Skin epidermis (tissue), 12 donors: ENCODE measurements at regions not wholly inside any gene's neighbourhood (a gene's known extent, or its start where the extent isn't known, plus 50 kb on each side); places are given as distances from the start of the nearest gene placed in this dataset.

Experiments used
- H3K27ac ChIP-seq, 21 experiments: fragments of 200-600 bp; sonication (generic) in 11 of 21; one replicate each; pipeline ENCODE4 v1.5.0; 2020; ENCODE audit warnings: mild to moderate bottlenecking in 3 of 21, inconsistent platforms in 2 of 21, moderate library complexity in 2 of 21
- H3K4me3 ChIP-seq, 7 experiments: fragments of 200-600 bp; sonication (generic) in 2 of 7; one replicate each; pipeline ENCODE4 v1.5.0; 2020; ENCODE audit warnings: inconsistent platforms in 2 of 7, mild to moderate bottlenecking in 2 of 7, moderate library complexity in 1 of 7

DNA sequence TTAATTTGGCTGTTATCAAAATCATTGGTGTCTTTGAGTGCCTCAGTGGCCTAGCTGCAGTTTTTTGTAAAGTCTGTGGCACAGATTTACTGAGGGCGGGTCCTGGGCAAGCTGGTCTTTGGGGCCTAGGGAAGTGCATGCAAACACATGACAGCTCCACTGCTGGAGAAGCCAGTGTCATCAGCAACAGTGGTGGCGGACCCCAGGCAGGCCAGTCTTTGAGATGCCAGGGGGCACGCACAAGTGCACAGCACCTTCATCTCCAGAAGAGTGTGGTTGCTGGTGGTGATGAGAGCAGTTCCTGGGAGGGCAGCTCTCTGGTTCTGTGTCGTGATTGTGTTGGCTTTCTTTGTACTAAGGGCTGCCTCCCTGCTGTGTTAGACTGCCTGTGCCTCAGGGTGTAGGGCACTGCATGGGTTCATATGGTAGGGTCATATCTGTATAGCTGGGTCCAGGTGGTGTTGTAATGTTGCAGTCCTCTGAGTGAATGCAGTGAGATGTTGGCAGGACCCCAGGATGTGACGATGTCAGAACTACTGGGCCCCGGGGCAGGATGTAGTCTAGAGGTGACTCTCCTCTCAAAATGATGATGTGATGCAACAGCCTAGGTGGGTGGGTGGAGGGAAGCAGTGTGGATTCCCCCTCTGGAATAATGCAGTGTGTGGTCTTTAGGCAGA is 646.7 kb upstream of the CDH2 start:
- H3K27ac ChIP-seq, result no peak overlapping the region

GRCh38 chr18:28820353-28820752 is 643.4 kb upstream of the CDH2 start:
- no peak overlapping the region for H3K4me3 ChIP-seq

More for the DNA sequence above, 646.7 kb upstream of the CDH2 start:
- H3K4me3 ChIP-seq, result no peak overlapping the region

DNA sequence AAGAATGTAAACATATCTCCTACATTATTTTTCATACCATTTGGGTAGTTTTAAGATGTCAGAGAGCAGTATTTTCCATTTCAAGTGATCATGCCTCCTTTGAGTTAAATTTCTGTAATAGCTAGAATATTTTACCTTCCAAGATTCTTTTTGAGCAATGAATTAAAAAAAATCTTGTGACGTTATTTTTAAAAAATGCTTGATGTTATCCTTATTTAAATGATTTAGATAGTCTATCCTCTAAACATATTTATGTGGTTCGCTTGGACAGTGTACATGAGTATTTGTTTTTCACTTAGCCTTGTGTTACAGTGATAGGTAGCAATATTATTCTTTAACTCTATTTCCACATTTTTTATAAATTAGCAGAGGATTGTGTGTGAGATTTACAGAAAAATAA is 639.2 kb upstream of the CDH2 start:
- Histone ChIP-seq H3K4me3 (no peak overlapping the region), H3K27ac (no peak overlapping the region)

More at GRCh38 chr18:28820353-28820752, 643.4 kb upstream of the CDH2 start:
- no peak overlapping the region for H3K27ac ChIP-seq

DNA sequence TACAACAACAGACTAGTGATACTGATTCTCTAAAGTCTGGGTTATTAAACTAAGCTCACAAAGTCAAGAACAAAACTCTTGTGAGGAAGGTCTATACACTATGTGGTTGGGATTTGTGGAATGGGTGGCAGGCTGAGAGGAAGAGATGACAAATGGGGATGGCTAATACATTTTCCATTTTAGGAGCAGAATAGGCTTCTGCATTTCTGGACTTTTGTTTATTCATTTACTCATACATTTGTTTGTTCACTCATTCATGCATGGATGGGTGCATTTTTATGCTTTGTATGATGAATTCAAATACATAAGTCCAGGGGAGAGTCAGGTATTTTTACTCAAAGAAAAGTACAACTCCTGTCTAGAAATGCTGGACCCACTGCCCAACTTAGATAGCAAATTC is 637.4 kb upstream of the CDH2 start:
- H3K27ac ChIP-seq, result no peak overlapping the region
- H3K4me3 ChIP-seq, result no peak overlapping the region

- no peak overlapping the region for H3K27ac ChIP-seq
These were observed 631.4 kb upstream of the CDH2 start for GRCh38 chr18:28808373-28808772.

DNA sequence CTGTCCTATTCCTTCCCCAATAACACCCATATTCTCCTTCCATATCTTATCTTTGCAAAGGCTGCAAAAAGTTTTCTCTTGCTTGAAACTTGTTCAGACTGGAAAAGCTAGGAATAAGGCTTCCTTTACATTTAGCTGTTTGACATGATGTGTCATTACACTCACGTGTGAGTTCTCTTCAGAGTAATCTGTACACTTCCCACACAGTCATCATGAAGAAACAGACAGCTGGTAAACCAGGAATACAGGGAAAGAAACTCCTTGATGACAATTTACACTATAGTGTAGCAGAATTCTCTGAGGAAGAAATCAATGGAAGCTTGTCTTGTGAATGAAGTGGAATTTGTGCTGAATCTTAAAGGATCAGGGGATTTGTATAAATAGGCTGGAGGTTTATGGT is 628.6 kb upstream of the CDH2 start:
- no peak overlapping the region for H3K4me3 ChIP-seq
- H3K27ac ChIP-seq, result no peak overlapping the region

More at GRCh38 chr18:28808373-28808772, 631.4 kb upstream of the CDH2 start:
- H3K4me3 ChIP-seq, result no peak overlapping the region

DNA sequence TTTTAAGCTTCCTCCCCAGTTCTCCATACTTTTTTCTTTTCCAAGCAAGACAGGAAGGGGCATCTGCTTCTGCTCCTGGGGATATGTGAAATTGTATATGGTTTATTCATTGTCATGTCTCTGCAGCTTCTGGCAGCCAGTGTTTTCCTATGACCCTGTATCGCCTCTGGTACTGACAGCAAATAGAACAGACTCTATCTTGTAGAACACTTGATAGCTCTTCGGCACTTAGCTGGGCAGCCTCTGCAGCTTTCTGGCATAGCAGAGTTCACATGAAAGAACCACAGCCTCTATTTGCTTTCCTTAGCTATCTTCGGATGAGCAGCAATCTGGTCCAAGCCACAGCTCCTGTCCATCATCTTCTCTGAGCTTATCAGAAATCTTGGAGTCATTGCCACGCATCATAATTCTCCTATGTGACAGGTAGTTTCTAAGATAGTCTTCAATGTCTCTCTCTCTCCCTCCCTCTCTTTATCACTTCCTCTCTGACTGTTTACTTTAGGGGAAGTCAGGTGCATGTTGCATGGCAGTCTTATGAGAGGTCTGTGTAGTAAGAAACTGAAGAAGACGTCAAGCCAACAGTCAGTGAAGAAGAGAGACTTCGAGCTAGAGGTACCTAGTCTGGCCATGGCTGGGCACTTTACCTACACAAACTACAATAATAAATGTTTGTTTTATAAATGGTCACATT is 627.7 kb upstream of the CDH2 start:
- no peak overlapping the region for H3K27ac ChIP-seq
- H3K4me3 ChIP-seq, result no peak overlapping the region

- Histone ChIP-seq H3K27ac (no peak overlapping the region), H3K4me3 (no peak overlapping the region)
These were observed 625.6 kb upstream of the CDH2 start for GRCh38 chr18:28802546-28802945.

DNA sequence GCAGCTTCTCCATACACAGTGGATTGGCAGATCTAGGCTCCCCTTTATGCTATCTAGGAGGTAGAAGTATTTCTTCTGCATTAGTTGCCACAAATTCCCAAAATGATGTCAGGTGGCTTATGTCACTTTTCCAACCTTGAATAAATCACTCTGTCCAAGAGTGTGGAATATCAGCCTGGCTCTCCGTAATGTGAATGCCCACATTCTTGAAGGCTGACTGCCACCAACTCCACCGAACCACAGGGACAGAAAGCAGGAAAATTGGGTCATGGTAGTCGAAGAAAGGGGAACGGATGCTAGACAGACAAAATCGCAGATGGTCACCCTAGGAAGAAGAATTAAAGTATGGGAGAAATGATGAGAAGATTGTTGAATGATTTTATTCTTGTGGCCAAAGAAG is 624.9 kb upstream of the CDH2 start:
- no peak overlapping the region for H3K27ac ChIP-seq
- H3K4me3 ChIP-seq, result no peak overlapping the region

- Histone ChIP-seq H3K4me3 (no peak overlapping the region), H3K27ac (peak overlapping the region in 1 of 21 experiments; percentile 4)
These were observed 617.7 kb upstream of the CDH2 start for GRCh38 chr18:28794459-28795245.

DNA sequence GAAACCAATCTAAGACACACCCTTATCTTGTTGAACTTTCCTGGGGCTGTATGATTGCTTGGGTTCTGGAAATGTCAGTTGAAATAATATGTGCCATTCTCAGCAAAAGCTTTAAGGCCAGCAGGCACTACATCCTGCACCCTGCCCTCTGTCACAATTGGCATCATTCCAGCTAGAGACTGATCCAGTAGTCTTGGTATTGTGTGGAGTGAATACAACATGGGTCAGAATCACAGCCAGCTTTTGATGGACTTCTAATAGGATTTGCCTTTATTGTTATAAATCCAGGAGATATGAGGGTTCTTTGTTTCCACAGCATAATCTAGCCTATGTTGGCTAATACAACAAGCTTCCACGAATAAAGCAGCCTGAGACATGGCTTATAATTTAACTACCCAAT is 617.0 kb upstream of the CDH2 start:
- Histone ChIP-seq H3K4me3 (no peak overlapping the region), H3K27ac (no peak overlapping the region)

DNA sequence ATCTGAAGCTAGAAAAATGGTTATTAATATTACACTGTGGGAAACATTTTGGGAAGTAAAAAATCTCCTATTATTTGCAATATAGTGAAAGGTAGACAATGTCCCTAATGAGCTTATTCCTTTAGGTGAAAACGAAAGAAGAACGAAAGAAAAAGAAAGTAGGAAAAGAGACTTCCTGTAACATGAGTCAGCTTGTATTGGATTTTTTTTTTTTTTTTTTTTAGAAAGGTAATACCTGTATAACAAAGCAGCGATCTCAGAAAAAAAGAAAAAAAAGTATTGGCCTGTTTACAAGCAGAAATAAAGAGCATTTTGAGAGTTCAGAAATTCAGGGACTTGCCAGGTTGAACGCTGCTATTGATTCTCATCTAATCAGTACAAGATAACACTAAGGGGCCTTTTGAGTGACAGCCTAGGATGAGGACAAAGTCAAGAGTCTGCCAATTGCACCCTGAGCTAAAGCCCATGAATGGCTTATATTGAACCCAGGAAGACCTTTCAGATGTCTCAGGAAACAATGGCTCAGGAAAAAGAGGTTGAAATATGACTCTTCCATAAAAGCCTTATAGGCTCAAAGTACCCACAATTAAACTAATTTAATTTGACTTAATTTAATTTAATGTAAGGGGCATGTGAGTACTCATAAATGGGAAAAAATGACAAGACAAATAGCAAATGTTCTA is 615.6 kb upstream of the CDH2 start:
- no peak overlapping the region for H3K27ac ChIP-seq
- H3K4me3 ChIP-seq, result no peak overlapping the region

DNA sequence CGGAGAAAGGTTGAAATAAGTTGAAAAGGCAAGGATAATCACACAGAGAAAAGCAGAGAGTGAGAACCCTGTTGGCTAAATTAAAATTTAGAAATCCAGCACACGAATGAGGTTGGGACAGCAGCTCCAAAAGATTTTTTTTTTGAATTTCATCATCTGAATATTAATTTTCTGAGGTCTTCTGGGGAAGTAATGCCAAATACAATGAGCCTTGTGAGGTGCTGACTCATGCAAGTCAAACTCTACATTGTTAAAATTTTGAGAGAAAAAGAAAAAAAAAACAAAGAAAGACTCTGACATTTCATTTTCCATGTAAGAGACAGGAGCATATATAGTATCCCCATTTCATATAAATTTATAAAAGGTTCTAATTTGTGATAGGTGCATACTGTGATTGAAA is 614.2 kb upstream of the CDH2 start:
- Histone ChIP-seq H3K4me3 (no peak overlapping the region), H3K27ac (no peak overlapping the region)

- Histone ChIP-seq H3K27ac (no peak overlapping the region), H3K4me3 (no peak overlapping the region)
These were observed 612.6 kb upstream of the CDH2 start for GRCh38 chr18:28789502-28789901.

GRCh38 chr18:28786926-28787325 is 610.0 kb upstream of the CDH2 start:
- Histone ChIP-seq H3K27ac (no peak overlapping the region), H3K4me3 (no peak overlapping the region)

- Histone ChIP-seq H3K4me3 (no peak overlapping the region), H3K27ac (no peak overlapping the region)
These were observed 604.9 kb upstream of the CDH2 start for GRCh38 chr18:28781616-28782362.

DNA sequence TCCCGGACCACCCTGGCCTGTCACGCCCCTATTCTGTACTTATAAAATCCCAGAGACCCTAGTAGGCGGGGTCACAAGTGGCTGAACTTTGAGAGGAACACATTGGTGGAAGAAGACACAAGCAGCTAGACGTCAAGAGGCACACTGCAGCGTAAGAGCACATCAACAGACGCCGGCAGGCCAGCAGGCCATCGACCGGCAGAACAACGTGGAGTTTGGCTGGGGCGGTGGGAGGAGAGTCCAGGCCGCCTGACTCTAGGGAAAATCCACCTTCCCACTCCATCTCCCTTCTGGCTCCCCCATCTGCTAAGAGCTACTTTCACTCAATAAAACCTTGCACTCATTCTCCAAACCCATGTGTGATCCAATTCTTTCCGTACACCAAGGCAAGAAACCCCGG is 601.8 kb upstream of the CDH2 start:
- H3K27ac ChIP-seq, result no peak overlapping the region
- no peak overlapping the region for H3K4me3 ChIP-seq

DNA sequence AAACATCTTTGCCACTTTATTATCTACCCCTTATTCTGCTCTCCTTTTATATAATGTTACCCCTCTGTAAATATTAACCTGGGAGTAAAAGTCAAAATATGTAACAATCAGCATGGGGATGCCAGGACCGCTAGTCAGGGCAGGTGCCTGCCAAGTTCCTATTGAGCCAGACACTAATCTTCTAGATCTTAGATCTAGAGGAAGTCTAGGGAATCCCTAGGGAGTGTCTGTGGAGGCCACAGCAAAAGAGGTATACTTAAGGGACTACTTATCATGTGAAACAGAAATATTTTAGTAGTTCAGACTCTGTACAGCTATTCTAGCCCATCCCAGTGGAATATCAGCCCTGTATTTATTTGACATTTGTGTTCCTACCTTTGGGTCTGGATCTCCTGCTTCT is 600.8 kb upstream of the CDH2 start:
- Histone ChIP-seq H3K4me3 (no peak overlapping the region), H3K27ac (no peak overlapping the region)

GRCh38 chr18:28771849-28772248 is 594.9 kb upstream of the CDH2 start:
- Histone ChIP-seq H3K27ac (no peak overlapping the region), H3K4me3 (no peak overlapping the region)
